OCI-LY1 (cell line): ENCODE measurements at regions not wholly inside any gene's neighbourhood (a gene's known extent, or its start where the extent isn't known, plus 50 kb on each side); places are given as distances from the start of the nearest gene placed in this dataset.

Experiments
- EZH2 ChIP-seq: fragments of 200-600 bp; sonication (generic), shearing (Covaris generic); IDR thresholded peaks from 2 replicates; pipeline ENCODE4 v1.8.0; 2017; ENCODE audit warnings: borderline replicate concordance, mixed run types, mild to moderate bottlenecking, antibody characterized with exemption, low read length, moderate library complexity, mixed read lengths
- TF ChIP-seq, protein P1 (sequence below): fragments of 200-600 bp; sonication (generic), shearing (Covaris generic); IDR thresholded peaks from 2 replicates; pipeline ENCODE4 v1.5.1; 2017; ENCODE audit warnings: mild to moderate bottlenecking, antibody characterized with exemption, low read length, moderate library complexity, mixed read lengths

DNA sequence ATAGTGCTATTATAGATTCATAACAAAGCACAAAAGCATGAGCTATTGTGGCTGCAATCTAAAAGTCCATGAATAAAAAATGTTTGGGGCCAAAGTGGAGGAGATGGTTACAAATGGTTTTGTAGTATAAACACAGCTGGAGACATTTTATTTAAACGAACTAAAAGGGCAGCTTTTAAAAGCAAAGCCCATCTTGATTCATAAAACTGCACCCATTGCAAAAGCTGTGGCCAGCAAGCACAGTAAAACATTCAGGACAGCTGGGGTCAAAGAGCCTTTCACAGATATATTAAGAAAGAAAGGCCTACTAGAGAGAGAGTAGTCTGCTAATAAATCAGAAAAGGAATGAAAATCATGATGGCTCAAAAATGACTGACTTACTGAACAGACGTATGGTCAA lies 520.8 kb downstream of the NUF2 start:
- TF ChIP-seq, protein P1, sequence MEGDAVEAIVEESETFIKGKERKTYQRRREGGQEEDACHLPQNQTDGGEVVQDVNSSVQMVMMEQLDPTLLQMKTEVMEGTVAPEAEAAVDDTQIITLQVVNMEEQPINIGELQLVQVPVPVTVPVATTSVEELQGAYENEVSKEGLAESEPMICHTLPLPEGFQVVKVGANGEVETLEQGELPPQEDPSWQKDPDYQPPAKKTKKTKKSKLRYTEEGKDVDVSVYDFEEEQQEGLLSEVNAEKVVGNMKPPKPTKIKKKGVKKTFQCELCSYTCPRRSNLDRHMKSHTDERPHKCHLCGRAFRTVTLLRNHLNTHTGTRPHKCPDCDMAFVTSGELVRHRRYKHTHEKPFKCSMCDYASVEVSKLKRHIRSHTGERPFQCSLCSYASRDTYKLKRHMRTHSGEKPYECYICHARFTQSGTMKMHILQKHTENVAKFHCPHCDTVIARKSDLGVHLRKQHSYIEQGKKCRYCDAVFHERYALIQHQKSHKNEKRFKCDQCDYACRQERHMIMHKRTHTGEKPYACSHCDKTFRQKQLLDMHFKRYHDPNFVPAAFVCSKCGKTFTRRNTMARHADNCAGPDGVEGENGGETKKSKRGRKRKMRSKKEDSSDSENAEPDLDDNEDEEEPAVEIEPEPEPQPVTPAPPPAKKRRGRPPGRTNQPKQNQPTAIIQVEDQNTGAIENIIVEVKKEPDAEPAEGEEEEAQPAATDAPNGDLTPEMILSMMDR, result no peak
- no peak for TF ChIP-seq EZH2
